ENCODE measurements at regions not wholly inside any gene's neighbourhood (a gene's known extent, or its start where the extent isn't known, plus 50 kb on each side); places are given as distances from the start of the nearest gene placed in this dataset.

GRCh38 chr17:63102034-63102433 is 136.0 kb downstream of the TANC2 start:
- TF ChIP-seq FOXM1 (IDR thresholded peaks at IDR 0.05; ENCODE audit: borderline replicate concordance) (no peak), PKNOX1 (IDR thresholded peaks at IDR 0.05) (no peak), FOXA1 (IDR thresholded peaks at IDR 0.05) (no peak), FOXK2 (IDR thresholded peaks at IDR 0.05) (no peak), SP1 (IDR thresholded peaks at IDR 0.05) (no peak), BHLHE40 (IDR thresholded peaks at IDR 0.05; ENCODE audit: borderline replicate concordance) (no peak), CTBP1 (IDR thresholded peaks at IDR 0.05; ENCODE audit: borderline replicate concordance) (no peak), ZNF384 (IDR thresholded peaks at IDR 0.05) (no peak)

Data from HEK293T (cell line).